GM21390 (cell line): ENCODE measurements at regions not wholly inside any gene's neighbourhood (a gene's known extent, or its start where the extent isn't known, plus 50 kb on each side); places are given as distances from the start of the nearest gene placed in this dataset.
"Not testable (repeated sequence)": the region's sequence is repeated elsewhere in the genome, so short reads cannot be mapped to it uniquely, and the experiment has no call there.

ENCODE experiments used
- ATAC-seq: cut with Tn5 transposase; IDR thresholded peaks from one replicate; pipeline ENCODE4 v1.9.1; 2021; ENCODE audit not compliant: unreplicated experiment

- ATAC-seq, result no peak
Observed at GRCh38 chrX:69063486-69063885, 101.8 kb downstream of the PJA1 start.

- ATAC-seq, result no peak
Observed at GRCh38 chrX:69062493-69062892, 102.8 kb downstream of the PJA1 start.

- no peak for ATAC-seq
Observed at GRCh38 chrX:69060631-69061408, 104.4 kb downstream of the PJA1 start.

- no peak for ATAC-seq
Observed at GRCh38 chrX:69055193-69055592, 110.1 kb downstream of the PJA1 start.

DNA sequence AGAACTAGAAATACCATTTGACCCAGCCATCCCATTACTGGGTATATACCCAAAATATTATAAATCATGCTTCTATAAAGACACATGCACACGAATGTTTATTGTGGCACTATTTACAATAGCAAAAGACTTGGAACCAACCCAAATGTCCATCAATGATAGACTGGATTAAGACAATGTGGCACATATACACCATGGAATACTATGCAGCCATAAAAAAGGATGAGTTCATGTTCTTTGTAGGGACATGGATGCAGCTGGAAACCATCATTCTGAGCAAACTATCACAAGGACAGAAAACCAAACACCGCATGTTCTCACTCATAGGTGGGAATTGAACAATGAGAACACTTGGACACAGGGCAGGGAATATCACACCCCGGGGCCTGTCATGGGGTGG, 110.8 kb downstream of the PJA1 start:
- not testable (repeated sequence) for ATAC-seq

DNA sequence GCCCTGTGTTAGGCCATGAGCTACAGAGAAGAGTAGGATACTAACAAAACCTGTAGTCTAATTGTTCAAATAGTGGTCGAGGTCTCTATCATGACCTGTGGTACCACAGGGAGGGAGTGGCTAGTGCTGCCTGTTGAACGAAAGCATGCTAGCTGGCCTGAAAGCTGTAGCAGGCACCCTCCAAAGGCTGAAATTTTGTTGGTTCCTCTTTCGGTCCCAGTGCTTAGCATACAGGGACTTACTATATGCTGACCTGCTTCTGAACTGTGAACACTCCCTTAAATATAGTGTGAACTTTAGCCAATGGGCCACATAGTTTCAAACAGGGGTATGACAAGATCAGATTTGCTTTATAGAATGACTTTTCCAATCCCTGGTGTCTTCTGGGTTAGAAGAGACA, 113.4 kb downstream of the PJA1 start:
- ATAC-seq, result no peak

DNA sequence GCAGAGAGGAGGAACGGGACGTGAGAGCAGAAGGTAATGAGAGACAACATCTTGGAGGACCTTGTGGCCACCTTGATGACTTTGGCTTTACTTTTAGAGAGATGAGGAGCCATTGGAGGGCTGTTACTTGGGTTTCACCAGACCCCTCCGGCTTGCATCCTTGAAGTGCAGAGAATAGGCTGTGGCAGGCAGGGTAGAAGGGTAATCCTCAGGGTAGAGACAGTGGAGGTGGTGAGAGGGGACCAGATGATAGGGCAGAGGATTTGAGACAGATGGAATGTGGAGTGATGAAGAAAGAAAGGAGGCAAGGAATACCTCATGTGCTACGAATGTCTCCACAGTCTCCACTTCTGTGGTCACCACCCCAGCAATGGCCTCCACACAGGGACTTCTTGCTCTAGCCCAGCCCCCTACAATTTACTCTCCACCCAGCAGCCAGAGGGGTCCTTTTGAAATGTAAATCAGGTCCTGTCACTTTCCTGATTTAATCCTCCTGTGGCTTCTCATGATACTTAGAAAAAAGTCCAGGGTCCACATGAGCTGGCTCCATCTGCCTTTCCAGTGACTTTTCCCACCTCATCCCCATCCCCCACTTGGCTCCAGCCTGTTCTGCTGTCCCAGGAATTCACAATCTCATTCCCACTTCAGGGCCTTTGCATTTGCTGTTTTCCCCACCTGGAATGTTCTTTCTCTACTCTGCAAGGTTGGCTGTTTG, 115.0 kb downstream of the PJA1 start:
- ATAC-seq, result no peak

GRCh38 chrX:69046996-69047490, 118.2 kb downstream of the PJA1 start:
- no peak for ATAC-seq

- no peak for ATAC-seq
Observed at GRCh38 chrX:69045616-69046345, 119.5 kb downstream of the PJA1 start.

DNA sequence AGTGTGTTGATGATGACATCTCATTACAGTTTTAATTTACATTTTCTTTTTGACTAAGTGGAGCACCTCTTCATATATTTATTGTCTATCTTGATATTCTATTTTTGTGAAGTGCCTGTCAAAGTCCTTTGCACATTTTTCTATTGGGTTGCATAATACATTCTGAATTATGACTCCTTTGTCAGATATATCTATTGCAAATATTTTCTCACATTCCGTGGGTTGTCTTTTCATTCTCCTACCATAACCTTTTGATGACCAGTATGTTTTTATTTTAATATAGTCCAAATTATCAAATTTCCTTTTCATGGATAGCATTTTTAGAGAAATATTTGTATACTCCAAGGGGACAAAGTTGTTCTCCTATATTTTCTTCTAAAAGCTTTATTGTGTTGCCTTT, 126.4 kb downstream of the PJA1 start:
- ATAC-seq, result no peak

DNA sequence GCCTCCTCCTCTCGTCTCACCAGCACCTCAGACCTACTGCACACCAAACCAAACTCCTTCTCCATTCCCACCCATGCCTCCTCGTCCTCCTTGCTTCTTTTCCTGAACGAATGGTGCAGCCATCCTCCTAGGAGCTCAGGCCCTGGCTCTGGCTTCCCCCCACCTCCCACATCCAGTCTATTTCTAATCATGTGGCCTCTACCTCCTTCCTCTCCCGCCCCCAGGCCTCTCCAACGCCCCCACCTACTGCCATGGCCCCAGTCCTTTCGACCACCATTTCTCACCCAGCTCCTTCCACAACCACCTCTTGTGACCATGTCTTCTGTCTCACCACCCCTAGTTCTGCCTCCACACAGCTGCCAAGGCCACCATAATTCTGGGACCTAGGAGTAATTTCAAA, 127.1 kb downstream of the PJA1 start:
- no peak for ATAC-seq

DNA sequence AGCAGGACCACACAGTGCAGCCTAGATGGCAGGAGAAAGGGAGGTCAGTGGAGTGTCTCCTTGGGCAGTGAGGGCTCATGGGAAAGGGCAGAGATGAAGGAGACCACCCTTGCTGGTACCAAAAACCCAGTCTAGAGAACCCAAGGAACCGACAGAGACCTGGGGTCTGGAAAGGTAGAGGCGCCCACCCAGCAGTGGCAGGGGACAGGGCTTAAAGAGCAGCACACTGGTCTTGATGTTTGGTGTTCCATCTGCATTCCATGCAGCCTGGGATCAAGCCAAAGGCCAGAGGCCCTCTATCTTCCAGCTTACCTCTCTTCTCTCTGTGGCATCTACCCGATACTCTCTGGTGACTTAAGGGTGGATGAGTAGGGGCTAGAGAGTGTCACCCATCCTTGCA, 127.5 kb downstream of the PJA1 start:
- no peak for ATAC-seq

- ATAC-seq, result no peak
Observed at GRCh38 chrX:69036674-69037573, 128.3 kb downstream of the PJA1 start.

DNA sequence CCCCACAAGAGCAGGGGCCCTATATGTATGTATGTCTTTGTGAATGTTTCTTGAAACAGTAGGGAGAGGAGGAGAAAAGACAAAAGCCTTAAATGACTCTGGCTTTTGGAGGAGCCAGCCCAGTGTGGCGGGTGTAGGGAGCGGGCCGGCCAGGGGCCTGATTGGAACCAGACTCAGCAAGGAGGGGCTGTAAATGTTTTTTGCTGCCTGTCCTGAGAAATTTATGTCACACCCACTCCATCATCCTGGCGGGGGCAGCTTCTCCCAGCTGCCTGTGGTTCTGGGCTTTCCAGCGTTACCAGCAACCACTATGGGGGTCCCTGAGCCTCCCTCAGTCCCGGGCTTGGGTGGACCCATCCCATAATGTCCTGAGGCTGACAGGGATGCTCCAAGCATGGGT, 130.8 kb downstream of the PJA1 start:
- no peak for ATAC-seq

GRCh38 chrX:69033936-69034335, 131.3 kb downstream of the PJA1 start:
- no peak for ATAC-seq

DNA sequence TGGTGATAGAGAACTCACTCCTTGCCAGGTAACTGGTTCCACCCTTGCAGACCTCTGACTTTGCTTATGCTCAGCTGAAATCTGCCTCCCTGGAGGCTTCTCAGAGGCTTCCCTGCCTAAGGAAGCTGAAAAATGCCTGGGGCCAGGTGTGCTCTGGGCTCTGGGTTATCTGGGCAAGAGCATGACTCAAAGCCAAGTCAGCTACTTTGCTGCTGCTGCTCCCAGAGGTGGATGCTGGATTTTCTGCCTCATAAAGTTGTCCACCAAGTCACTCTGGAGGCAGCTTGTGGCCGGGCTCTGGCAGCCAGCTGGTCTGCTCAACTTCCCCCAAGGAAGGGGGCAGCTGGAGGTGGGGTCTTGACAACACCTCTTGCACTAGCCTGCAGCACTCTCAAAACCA, 132.7 kb downstream of the PJA1 start:
- no peak for ATAC-seq

GRCh38 chrX:69031971-69032391, 133.3 kb downstream of the PJA1 start:
- ATAC-seq, result no peak

GRCh38 chrX:69031181-69031580, 134.1 kb downstream of the PJA1 start:
- ATAC-seq, result no peak

GRCh38 chrX:69029771-69030170, 135.5 kb downstream of the PJA1 start:
- ATAC-seq, result no peak

GRCh38 chrX:69028761-69029120, 136.5 kb downstream of the PJA1 start:
- no peak for ATAC-seq
